Fibroblast of skin of left quadriceps (primary cell): ENCODE measurements at regions not wholly inside any gene's neighbourhood (a gene's known extent, or its start where the extent isn't known, plus 50 kb on each side); places are given as distances from the start of the nearest gene placed in this dataset.
"Not testable (repeated sequence)": the region's sequence is repeated elsewhere in the genome, so short reads cannot be mapped to it uniquely, and the experiment has no call there.

Experiments
- DNase-seq, 2 experiments: peaks; one replicate each; pipeline ENCODE4 v3.0.0-alpha.2; 2013; ENCODE audit warnings: low read depth in 2 of 2

- DNase-seq, result no peak
These were observed 201.7 kb downstream of the PTH2R start for GRCh38 chr2:208608122-208608835.

- no peak for DNase-seq
These were observed 202.7 kb downstream of the PTH2R start for GRCh38 chr2:208609166-208609804.

GRCh38 chr2:208615675-208616074 lies 209.1 kb downstream of the PTH2R start:
- DNase-seq, result not testable (repeated sequence)

- DNase-seq, result no peak
These were observed 211.6 kb downstream of the PTH2R start for GRCh38 chr2:208618220-208618619.

- DNase-seq, result no peak
These were observed 213.4 kb downstream of the PTH2R start for GRCh38 chr2:208619993-208620392.

- DNase-seq, result no peak
These were observed 213.9 kb downstream of the PTH2R start for GRCh38 chr2:208620487-208620978.

- no peak for DNase-seq
These were observed 220.7 kb downstream of the PTH2R start for GRCh38 chr2:208627110-208627884.

GRCh38 chr2:208627916-208628315 lies 221.3 kb downstream of the PTH2R start:
- no peak for DNase-seq

- no peak for DNase-seq
These were observed 231.5 kb downstream of the PTH2R start for GRCh38 chr2:208638059-208638458.

- DNase-seq, result no peak
These were observed 235.7 kb downstream of the PTH2R start for GRCh38 chr2:208642125-208642779.

- no peak for DNase-seq
These were observed 236.6 kb downstream of the PTH2R start for GRCh38 chr2:208643145-208643544.

- DNase-seq, result no peak
These were observed 238.6 kb downstream of the PTH2R start for GRCh38 chr2:208645226-208645625.

GRCh38 chr2:208648368-208648767 lies 241.8 kb downstream of the PTH2R start:
- no peak for DNase-seq

GRCh38 chr2:208653383-208653782 lies 246.8 kb downstream of the PTH2R start:
- DNase-seq, result no peak

GRCh38 chr2:208654056-208654455 lies 247.5 kb downstream of the PTH2R start:
- no peak for DNase-seq

GRCh38 chr2:208657468-208657867 lies 250.9 kb downstream of the PTH2R start:
- DNase-seq, result no peak

- no peak for DNase-seq
These were observed 262.8 kb downstream of the PTH2R start for GRCh38 chr2:208669394-208669793.

GRCh38 chr2:208671284-208671683 lies 264.7 kb downstream of the PTH2R start:
- DNase-seq, result no peak

GRCh38 chr2:208671886-208672680 lies 265.5 kb downstream of the PTH2R start:
- no peak for DNase-seq

- DNase-seq, result no peak
These were observed 267.0 kb downstream of the PTH2R start for GRCh38 chr2:208673631-208674030.

GRCh38 chr2:208674919-208675318 lies 268.3 kb downstream of the PTH2R start:
- no peak for DNase-seq
